ENCODE measurements at regions not wholly inside any gene's neighbourhood (a gene's known extent, or its start where the extent isn't known, plus 50 kb on each side); places are given as distances from the start of the nearest gene placed in this dataset.

DNA sequence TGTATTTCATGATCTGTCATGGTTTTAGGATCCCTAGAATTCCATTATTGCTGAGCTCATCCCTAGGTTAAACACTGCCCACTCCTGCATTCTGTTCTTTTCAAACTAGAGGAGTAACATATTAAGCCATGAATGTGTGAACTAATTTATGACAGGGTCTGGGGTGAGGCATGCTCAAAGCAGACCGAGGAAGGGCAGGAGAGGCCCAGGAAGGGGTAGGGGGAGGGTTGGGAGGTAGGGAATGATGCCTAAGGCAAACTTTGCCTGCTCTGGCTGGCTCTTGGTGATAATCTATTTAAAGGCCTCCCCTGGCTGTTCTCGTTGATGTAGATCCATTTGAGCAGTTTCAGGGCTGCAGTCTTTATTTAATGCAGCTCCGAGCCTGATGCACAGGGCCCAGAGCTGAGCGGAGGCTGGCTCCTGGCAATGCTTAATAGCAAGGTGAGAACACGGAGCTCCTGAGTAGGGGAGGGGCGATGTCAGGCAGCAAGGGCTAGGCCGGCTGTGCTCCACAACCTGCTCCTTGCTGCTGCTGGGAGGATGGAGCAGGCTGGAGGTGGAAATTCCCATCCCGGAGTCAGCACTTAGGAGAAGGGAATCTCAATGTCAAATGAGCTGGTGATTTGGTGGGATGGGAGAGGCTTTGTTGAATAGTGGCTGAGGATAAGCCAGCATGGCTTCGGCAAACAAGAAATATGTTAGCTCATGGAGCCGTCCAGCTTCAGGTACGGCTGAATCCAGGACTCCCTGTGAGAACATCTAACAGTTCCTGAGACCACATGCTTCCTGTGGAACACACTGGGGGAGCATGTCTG, 73.2 kb upstream of the UNC5A start:
- TF ChIP-seq CTCF (IDR thresholded peaks at IDR 0.05) (no peak), EP300 (IDR thresholded peaks at IDR 0.05) (no peak), POLR2A (IDR thresholded peaks at IDR 0.05) (no peak)
